ENCODE measurements at regions not wholly inside any gene's neighbourhood (a gene's known extent, or its start where the extent isn't known, plus 50 kb on each side); places are given as distances from the start of the nearest gene placed in this dataset.

DNA sequence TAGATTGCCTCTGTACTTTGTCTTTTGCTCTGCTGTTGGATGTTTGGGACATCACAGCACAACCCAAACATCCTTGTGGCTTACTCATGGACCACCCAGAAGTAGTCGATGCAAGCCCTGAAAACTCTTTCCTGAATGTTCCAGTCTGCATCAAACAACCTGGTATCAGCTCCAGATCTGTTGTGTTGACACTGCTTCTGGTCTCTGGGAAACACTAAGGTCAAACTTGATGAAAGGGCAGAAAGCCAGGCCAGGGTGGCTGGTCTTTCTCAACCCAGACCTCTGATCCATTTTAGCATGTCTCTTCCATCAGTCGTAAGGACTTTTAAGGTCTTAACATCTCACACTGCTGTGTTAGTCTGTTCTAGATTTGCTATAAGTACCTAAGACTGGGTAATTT, 265.7 kb downstream of the ZNF536 start:
- no peaks in the 10 kb centered on the region for H3K36me3 ChIP-seq (ENCODE audit: control insufficient read depth, insufficient read depth, low read length)
- CTCF ChIA-PET: interaction anchor here (0.6 kb wide), 1 partner anchor 28 kb away, joined by 3 read pairs; no protein-coding TSS in a partner anchor
- H3K4me3 ChIP-seq (ENCODE audit: low read depth, low read length): no peak overlapping the region
- POLR2A ChIA-PET: no interaction called here
- TF ChIP-seq, protein P1, sequence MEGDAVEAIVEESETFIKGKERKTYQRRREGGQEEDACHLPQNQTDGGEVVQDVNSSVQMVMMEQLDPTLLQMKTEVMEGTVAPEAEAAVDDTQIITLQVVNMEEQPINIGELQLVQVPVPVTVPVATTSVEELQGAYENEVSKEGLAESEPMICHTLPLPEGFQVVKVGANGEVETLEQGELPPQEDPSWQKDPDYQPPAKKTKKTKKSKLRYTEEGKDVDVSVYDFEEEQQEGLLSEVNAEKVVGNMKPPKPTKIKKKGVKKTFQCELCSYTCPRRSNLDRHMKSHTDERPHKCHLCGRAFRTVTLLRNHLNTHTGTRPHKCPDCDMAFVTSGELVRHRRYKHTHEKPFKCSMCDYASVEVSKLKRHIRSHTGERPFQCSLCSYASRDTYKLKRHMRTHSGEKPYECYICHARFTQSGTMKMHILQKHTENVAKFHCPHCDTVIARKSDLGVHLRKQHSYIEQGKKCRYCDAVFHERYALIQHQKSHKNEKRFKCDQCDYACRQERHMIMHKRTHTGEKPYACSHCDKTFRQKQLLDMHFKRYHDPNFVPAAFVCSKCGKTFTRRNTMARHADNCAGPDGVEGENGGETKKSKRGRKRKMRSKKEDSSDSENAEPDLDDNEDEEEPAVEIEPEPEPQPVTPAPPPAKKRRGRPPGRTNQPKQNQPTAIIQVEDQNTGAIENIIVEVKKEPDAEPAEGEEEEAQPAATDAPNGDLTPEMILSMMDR (IDR thresholded peaks at IDR 0.05; ENCODE audit: insufficient read depth, low read depth, low read length): no peak
- H3K27me3 ChIP-seq (ENCODE audit: control insufficient read depth, insufficient read depth, low read length): no peaks in the 10 kb centered on the region
- no peak for DNase-seq (ENCODE audit: low read depth)

DNA sequence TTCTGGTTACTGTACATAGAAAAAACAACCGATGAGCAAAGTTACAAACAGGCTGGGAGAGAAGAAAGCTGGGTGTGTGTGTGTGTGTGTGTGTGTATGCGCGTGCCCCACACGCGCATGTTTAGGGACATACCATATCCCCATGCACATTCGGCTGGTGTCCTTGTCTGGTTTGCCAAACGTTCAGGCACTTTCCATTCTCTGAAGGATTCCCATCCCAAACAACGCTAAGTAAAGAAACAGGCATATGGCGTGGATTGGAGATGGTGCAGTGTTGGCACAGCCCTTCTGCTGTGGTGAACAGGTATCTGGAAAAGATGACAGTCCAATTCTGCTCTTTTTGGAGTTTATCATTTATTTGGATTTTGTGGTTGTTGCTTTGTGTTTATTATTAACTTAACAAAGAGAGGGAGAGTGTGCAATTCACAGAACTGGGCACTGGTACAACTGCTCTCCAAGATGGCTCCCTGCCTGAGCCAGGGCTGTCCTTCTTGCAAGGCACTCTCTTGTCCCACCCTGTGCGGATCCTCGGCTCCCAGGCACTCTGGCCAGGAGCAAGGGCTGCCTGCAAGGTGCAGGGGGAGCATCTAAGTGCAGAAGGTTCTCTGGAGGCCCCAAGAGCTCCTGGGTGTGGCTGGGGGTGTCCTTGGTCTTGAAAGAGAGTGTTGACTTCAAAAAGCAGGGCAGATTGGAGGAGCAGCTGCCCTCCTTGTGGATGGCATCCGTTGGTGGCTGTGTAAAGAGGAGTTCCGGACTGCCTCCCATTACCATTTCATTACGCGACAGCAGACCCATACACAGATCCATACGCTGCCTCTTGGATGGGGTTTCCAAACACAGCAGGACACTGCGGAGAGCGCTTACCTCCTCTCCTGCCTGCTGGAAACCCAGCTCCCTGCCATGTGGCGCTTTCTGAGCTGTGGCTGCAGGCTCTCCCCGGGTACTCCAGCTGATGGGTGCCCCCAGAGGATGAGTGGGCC, 263.1 kb downstream of the ZNF536 start:
- Histone ChIP-seq H3K4me3 (ENCODE audit: low read depth, low read length) (no peak overlapping the region), H3K36me3 (ENCODE audit: control insufficient read depth, insufficient read depth, low read length) (no peaks in the 10 kb centered on the region)
- CTCF ChIA-PET: no interaction called here

DNA sequence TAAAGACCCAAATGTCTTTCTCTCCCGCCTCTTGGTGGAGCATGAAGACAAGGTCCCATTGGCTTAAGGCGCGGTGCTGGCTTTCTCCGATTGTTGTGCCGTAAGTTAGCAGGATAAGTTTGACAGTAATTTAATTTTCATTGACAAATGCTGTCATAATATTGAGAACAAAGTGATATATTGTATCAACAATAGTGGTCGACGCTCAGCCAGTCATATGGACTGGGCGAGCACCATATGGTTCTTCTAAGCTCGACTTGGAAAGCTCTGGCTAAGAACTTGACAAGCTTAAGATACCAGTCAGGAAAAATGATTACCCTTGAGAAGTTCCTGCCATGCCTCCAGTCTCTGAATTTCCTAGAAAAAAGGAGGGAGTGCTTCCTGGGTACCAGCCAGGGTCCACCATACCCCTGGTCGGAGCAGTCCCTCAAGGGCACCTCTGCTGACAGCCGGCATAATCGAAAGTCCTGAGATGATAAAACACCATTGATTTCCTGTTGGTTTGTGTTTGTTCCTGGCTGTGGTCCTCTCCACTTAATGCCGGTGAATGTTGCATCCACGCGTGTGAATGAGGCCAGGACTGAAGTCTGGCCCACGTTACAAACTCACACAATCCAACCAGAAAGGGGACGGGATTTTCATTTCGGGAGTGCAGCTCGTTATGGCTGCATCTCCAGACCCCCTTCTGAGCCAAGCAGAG, 262.1 kb downstream of the ZNF536 start:
- Histone ChIP-seq H3K36me3 (ENCODE audit: control insufficient read depth, insufficient read depth, low read length) (no peaks in the 10 kb centered on the region), H3K4me3 (ENCODE audit: low read depth, low read length) (no peak overlapping the region), H3K27me3 (ENCODE audit: control insufficient read depth, insufficient read depth, low read length) (no peaks in the 10 kb centered on the region)
- DNase-seq (ENCODE audit: low read depth): no peak
- CTCF ChIA-PET: no interaction called here
- TF ChIP-seq, protein P1 (IDR thresholded peaks at IDR 0.05; ENCODE audit: insufficient read depth, low read depth, low read length): no peak
- POLR2A ChIA-PET: no interaction called here

More for the DNA sequence above, 263.1 kb downstream of the ZNF536 start:
- POLR2A ChIA-PET: no interaction called here
- TF ChIP-seq, protein P1 (IDR thresholded peaks at IDR 0.05; ENCODE audit: insufficient read depth, low read depth, low read length): no peak
- no peak for DNase-seq (ENCODE audit: low read depth)
- H3K27me3 ChIP-seq (ENCODE audit: control insufficient read depth, insufficient read depth, low read length): no peaks in the 10 kb centered on the region

DNA sequence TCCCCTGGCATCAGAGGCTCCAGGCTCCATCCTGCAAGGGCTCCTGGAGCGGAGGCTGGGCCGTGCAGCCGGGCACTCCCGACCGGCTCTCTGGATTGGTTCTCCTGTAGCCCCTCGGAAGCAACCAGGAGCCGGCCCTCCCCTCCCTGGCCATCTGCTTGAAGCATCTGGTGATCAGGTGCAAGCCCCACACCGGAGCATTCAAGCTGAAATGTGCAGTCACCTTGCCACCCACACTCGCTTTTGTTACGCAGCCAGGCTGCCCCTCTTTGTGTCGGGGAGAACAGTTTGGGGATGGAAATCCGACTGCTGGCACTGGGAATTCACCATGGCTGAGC, 258.8 kb downstream of the ZNF536 start:
- Histone ChIP-seq H3K36me3 (ENCODE audit: control insufficient read depth, insufficient read depth, low read length) (no peaks in the 10 kb centered on the region), H3K4me3 (ENCODE audit: low read depth, low read length) (no peak overlapping the region), H3K27me3 (ENCODE audit: control insufficient read depth, insufficient read depth, low read length) (no peaks in the 10 kb centered on the region)
- no peak for DNase-seq (ENCODE audit: low read depth)
- TF ChIP-seq, protein P1 (IDR thresholded peaks at IDR 0.05; ENCODE audit: insufficient read depth, low read depth, low read length): no peak
- CTCF ChIA-PET: no interaction called here
- POLR2A ChIA-PET: no interaction called here

DNA sequence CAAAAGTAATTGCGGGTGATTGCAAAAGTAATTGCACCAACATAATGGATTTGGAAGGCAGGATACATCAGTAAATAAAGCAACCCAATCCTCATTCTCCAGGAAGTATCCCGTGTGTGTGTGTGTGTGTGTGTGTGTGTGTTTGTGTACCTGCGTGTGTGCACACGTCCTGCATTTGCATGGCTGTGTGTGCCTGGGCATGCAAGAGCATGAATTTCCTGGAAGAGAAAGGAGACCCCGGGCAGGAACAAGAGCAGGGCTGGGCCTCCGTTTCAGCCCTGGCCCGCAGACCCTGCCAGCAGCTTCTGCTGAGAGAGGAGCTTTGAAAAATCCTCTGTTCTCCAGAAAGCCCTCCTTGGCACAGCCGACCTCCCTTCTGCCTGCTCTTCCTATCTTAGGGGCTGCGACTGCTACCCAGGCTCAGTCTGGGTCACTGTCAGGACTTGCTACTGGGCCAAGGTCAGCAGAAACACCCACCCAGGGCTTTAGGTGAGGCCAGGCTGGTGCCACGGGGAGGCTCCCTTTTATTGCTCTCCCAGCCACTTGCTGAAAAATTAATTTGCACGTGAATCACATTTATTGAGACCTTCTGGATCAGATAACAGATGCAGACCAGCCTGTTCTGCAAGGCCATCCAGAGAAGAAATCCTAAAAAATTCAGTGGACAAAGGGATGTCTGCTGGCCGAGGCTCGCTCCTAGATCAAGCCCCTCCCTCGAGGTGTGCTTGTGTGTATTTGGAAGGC, 258.3 kb downstream of the ZNF536 start:
- no peaks in the 10 kb centered on the region for H3K36me3 ChIP-seq (ENCODE audit: control insufficient read depth, insufficient read depth, low read length)
- no peak overlapping the region for H3K4me3 ChIP-seq (ENCODE audit: low read depth, low read length)
- CTCF ChIA-PET: no interaction called here
- DNase-seq (ENCODE audit: low read depth): no peak
- TF ChIP-seq, protein P1 (IDR thresholded peaks at IDR 0.05; ENCODE audit: insufficient read depth, low read depth, low read length): no peak
- POLR2A ChIA-PET: no interaction called here
- no peaks in the 10 kb centered on the region for H3K27me3 ChIP-seq (ENCODE audit: control insufficient read depth, insufficient read depth, low read length)
